ENCODE measurements at regions not wholly inside any gene's neighbourhood (a gene's known extent, or its start where the extent isn't known, plus 50 kb on each side); places are given as distances from the start of the nearest gene placed in this dataset.

- no peaks in the 10 kb centered on the region for H3K27me3 Mint-ChIP-seq (ENCODE audit: unreplicated experiment)
- DNase-seq (ENCODE audit: extremely low spot score, unreplicated experiment), result no peak
- no peak for TF ChIP-seq CTCF (IDR thresholded peaks at IDR 0.05)
Observed at GRCh38 chrX:69361311-69361845, 142.7 kb upstream of the NALF2 start.

GRCh38 chrX:69357317-69357716, 146.8 kb upstream of the NALF2 start:
- Mint-ChIP-seq H3K9me3 (ENCODE audit: unreplicated experiment) (peaks cover 4% of the 10 kb centered on the region), H3K27ac (ENCODE audit: unreplicated experiment) (no peak overlapping the region), H3K36me3 (ENCODE audit: unreplicated experiment) (no peaks in the 10 kb centered on the region), H3K27me3 (ENCODE audit: unreplicated experiment) (no peaks in the 10 kb centered on the region), H3K4me1 (ENCODE audit: unreplicated experiment) (no peaks in the 10 kb centered on the region), H3K4me3 (ENCODE audit: unreplicated experiment) (no peak overlapping the region)
- DNase-seq (ENCODE audit: extremely low spot score, unreplicated experiment), result no peak
- TF ChIP-seq CTCF (IDR thresholded peaks at IDR 0.05), result no peak

More at GRCh38 chrX:69361311-69361845, 142.7 kb upstream of the NALF2 start:
- Mint-ChIP-seq H3K9me3 (ENCODE audit: unreplicated experiment) (peaks cover 7% of the 10 kb centered on the region), H3K36me3 (ENCODE audit: unreplicated experiment) (no peaks in the 10 kb centered on the region), H3K4me3 (ENCODE audit: unreplicated experiment) (no peak overlapping the region), H3K4me1 (ENCODE audit: unreplicated experiment) (no peaks in the 10 kb centered on the region), H3K27ac (ENCODE audit: unreplicated experiment) (no peak overlapping the region)

GRCh38 chrX:69324851-69325250, 159.6 kb upstream of the PJA1 start:
- peaks cover 4% of the 10 kb centered on the region for H3K9me3 Mint-ChIP-seq (ENCODE audit: unreplicated experiment)
- no peak for TF ChIP-seq CTCF (IDR thresholded peaks at IDR 0.05)
- no peaks in the 10 kb centered on the region for H3K36me3 Mint-ChIP-seq (ENCODE audit: unreplicated experiment)
- peak; percentile 59 for DNase-seq (ENCODE audit: extremely low spot score, unreplicated experiment)
- no peak overlapping the region for H3K27ac Mint-ChIP-seq (ENCODE audit: unreplicated experiment)
- H3K4me1 Mint-ChIP-seq (ENCODE audit: unreplicated experiment), result no peaks in the 10 kb centered on the region
- H3K27me3 Mint-ChIP-seq (ENCODE audit: unreplicated experiment), result no peaks in the 10 kb centered on the region
- H3K4me3 Mint-ChIP-seq (ENCODE audit: unreplicated experiment), result no peak overlapping the region

GRCh38 chrX:69323786-69324720, 158.8 kb upstream of the PJA1 start:
- peak; percentile 69 for DNase-seq (ENCODE audit: extremely low spot score, unreplicated experiment)
- H3K36me3 Mint-ChIP-seq (ENCODE audit: unreplicated experiment), result no peaks in the 10 kb centered on the region
- TF ChIP-seq CTCF (IDR thresholded peaks at IDR 0.05), result no peak
- peaks cover 4% of the 10 kb centered on the region for H3K9me3 Mint-ChIP-seq (ENCODE audit: unreplicated experiment)
- H3K27ac Mint-ChIP-seq (ENCODE audit: unreplicated experiment), result no peak overlapping the region
- H3K4me3 Mint-ChIP-seq (ENCODE audit: unreplicated experiment), result no peak overlapping the region
- H3K4me1 Mint-ChIP-seq (ENCODE audit: unreplicated experiment), result no peaks in the 10 kb centered on the region
- no peaks in the 10 kb centered on the region for H3K27me3 Mint-ChIP-seq (ENCODE audit: unreplicated experiment)

- no peak overlapping the region for H3K27ac Mint-ChIP-seq (ENCODE audit: unreplicated experiment)
- no peaks in the 10 kb centered on the region for H3K36me3 Mint-ChIP-seq (ENCODE audit: unreplicated experiment)
- H3K4me1 Mint-ChIP-seq (ENCODE audit: unreplicated experiment), result no peaks in the 10 kb centered on the region
- no peaks in the 10 kb centered on the region for H3K27me3 Mint-ChIP-seq (ENCODE audit: unreplicated experiment)
- no peak overlapping the region for H3K4me3 Mint-ChIP-seq (ENCODE audit: unreplicated experiment)
- DNase-seq (ENCODE audit: extremely low spot score, unreplicated experiment), result peak; percentile 62
- TF ChIP-seq CTCF (IDR thresholded peaks at IDR 0.05), result no peak
- peaks cover 4% of the 10 kb centered on the region for H3K9me3 Mint-ChIP-seq (ENCODE audit: unreplicated experiment)
Observed at GRCh38 chrX:69321789-69322188, 156.5 kb upstream of the PJA1 start.
